ENCODE measurements at regions not wholly inside any gene's neighbourhood (a gene's known extent, or its start where the extent isn't known, plus 50 kb on each side); places are given as distances from the start of the nearest gene placed in this dataset.

GRCh38 chr20:1724901-1725300, 67.3 kb upstream of the SIRPG start:
- Histone ChIP-seq H3K4me1 (ENCODE audit: control insufficient read depth in 5 of 5, insufficient read depth in 5 of 5, low read length in 5 of 5) (no peaks in the 10 kb centered on the region), H3K27ac (ENCODE audit: low read depth in 1 of 2, low read length in 1 of 2) (no peak overlapping the region), H3K36me3 (ENCODE audit: control insufficient read depth in 4 of 4, insufficient read depth in 4 of 4, low read length in 4 of 4) (no peaks in the 10 kb centered on the region), H3K27me3 (ENCODE audit: control insufficient read depth in 3 of 3, insufficient read depth in 3 of 3, low read length in 2 of 3) (peaks cover 0 to 4% (median 3%) of the 10 kb centered on the region in 3 donors), H3K9me3 (ENCODE audit: control insufficient read depth in 4 of 4, insufficient read depth in 3 of 4, low read length in 3 of 4) (peaks cover 0 to 3% (median 0%) of the 10 kb centered on the region in 4 donors), H3K4me3 (no peak overlapping the region), H3K9ac (ENCODE audit: insufficient read depth in 1 of 2, low read length in 2 of 2) (no peak overlapping the region)
- ATAC-seq (ENCODE audit: insufficient read depth, low FRiP score) (no peak), DNase-seq (no peak)
- 82 to 94% methylated on average over 3 of the region's 3 CpGs for WGBS, 2 donors
- TF ChIP-seq CTCF (IDR thresholded peaks at IDR 0.05; ENCODE audit: control extremely low read depth, extremely low read depth): no peak

GRCh38 chr20:1722513-1723050, 65.0 kb upstream of the SIRPG start:
- Histone ChIP-seq H3K9ac (ENCODE audit: insufficient read depth in 1 of 2, low read length in 2 of 2) (no peak overlapping the region), H3K4me3 (no peak overlapping the region), H3K27me3 (ENCODE audit: control insufficient read depth in 3 of 3, insufficient read depth in 3 of 3, low read length in 2 of 3) (peaks cover 0 to 4% (median 3%) of the 10 kb centered on the region in 3 donors), H3K4me1 (ENCODE audit: control insufficient read depth in 5 of 5, insufficient read depth in 5 of 5, low read length in 5 of 5) (no peaks in the 10 kb centered on the region), H3K27ac (ENCODE audit: low read depth in 1 of 2, low read length in 1 of 2) (no peak overlapping the region), H3K9me3 (ENCODE audit: control insufficient read depth in 4 of 4, insufficient read depth in 3 of 4, low read length in 3 of 4) (peaks cover 0 to 3% (median 0%) of the 10 kb centered on the region in 4 donors), H3K36me3 (ENCODE audit: control insufficient read depth in 4 of 4, insufficient read depth in 4 of 4, low read length in 4 of 4) (no peaks in the 10 kb centered on the region)
- no peak for TF ChIP-seq CTCF (IDR thresholded peaks at IDR 0.05; ENCODE audit: control extremely low read depth, extremely low read depth)
- DNase-seq: no peak
- 78% methylated on average over 2 of the region's 2 CpGs for WGBS, 2 donors
- no peak for ATAC-seq (ENCODE audit: insufficient read depth, low FRiP score)

GRCh38 chr20:1721687-1722512, 64.3 kb upstream of the SIRPG start:
- H3K4me3 ChIP-seq: no peak overlapping the region
- no peaks in the 10 kb centered on the region for H3K4me1 ChIP-seq (ENCODE audit: control insufficient read depth in 5 of 5, insufficient read depth in 5 of 5, low read length in 5 of 5)
- H3K27me3 ChIP-seq (ENCODE audit: control insufficient read depth in 3 of 3, insufficient read depth in 3 of 3, low read length in 2 of 3): peaks cover 0 to 4% (median 3%) of the 10 kb centered on the region in 3 donors
- TF ChIP-seq CTCF (IDR thresholded peaks at IDR 0.05; ENCODE audit: control extremely low read depth, extremely low read depth): no peak
- ATAC-seq (ENCODE audit: insufficient read depth, low FRiP score) (no peak), DNase-seq (no peak)
- peaks cover 0 to 3% (median 0%) of the 10 kb centered on the region in 4 donors for H3K9me3 ChIP-seq (ENCODE audit: control insufficient read depth in 4 of 4, insufficient read depth in 3 of 4, low read length in 3 of 4)
- 57 to 71% methylated on average over 6 of the region's 6 CpGs for WGBS, 2 donors
- H3K9ac ChIP-seq (ENCODE audit: insufficient read depth in 1 of 2, low read length in 2 of 2): no peak overlapping the region
- no peak overlapping the region for H3K27ac ChIP-seq (ENCODE audit: low read depth in 1 of 2, low read length in 1 of 2)
- no peaks in the 10 kb centered on the region for H3K36me3 ChIP-seq (ENCODE audit: control insufficient read depth in 4 of 4, insufficient read depth in 4 of 4, low read length in 4 of 4)
